GM18909 (cell line): ENCODE measurements at regions not wholly inside any gene's neighbourhood (a gene's known extent, or its start where the extent isn't known, plus 50 kb on each side); places are given as distances from the start of the nearest gene placed in this dataset.
"Not testable (repeated sequence)": the region's sequence is repeated elsewhere in the genome, so short reads cannot be mapped to it uniquely, and the experiment has no call there.

Experiments used
- ATAC-seq: cut with Tn5 transposase; IDR thresholded peaks from one replicate; pipeline ENCODE4 v1.9.1; 2021; ENCODE audit warnings: mild to moderate bottlenecking; ENCODE audit not compliant: unreplicated experiment, poor library complexity

- ATAC-seq = no peak
These were observed 1280.6 kb upstream of the NRXN1 start for GRCh38 chr2:52312486-52312885.

- ATAC-seq = no peak
These were observed 1279.9 kb upstream of the NRXN1 start for GRCh38 chr2:52311862-52312261.

- ATAC-seq = no peak
These were observed 1276.2 kb upstream of the NRXN1 start for GRCh38 chr2:52308156-52308555.

DNA sequence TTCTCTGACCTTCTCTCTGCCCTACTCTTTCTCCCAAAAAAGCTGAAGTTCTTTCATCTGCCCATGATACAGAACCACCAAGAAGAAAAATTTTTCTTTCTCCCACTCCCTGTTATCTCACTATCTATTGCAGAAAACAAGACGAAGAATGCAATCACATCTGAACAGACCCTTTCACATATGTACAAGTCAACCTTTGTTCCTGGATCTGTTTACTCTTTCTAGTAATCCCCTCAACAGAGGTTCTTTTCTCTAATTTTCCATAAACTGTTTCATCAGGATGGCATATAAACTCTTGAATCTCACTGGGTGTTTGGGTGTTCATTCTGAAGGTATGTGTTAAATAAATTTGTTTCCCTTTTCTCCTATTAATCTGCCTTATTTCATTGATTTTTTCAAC, 1262.7 kb upstream of the NRXN1 start:
- no peak for ATAC-seq

- ATAC-seq = no peak
These were observed 1260.9 kb upstream of the NRXN1 start for GRCh38 chr2:52292801-52293200.

- no peak for ATAC-seq
These were observed 1257.8 kb upstream of the NRXN1 start for GRCh38 chr2:52289741-52290140.

GRCh38 chr2:52288596-52288995, 1256.7 kb upstream of the NRXN1 start:
- no peak for ATAC-seq

DNA sequence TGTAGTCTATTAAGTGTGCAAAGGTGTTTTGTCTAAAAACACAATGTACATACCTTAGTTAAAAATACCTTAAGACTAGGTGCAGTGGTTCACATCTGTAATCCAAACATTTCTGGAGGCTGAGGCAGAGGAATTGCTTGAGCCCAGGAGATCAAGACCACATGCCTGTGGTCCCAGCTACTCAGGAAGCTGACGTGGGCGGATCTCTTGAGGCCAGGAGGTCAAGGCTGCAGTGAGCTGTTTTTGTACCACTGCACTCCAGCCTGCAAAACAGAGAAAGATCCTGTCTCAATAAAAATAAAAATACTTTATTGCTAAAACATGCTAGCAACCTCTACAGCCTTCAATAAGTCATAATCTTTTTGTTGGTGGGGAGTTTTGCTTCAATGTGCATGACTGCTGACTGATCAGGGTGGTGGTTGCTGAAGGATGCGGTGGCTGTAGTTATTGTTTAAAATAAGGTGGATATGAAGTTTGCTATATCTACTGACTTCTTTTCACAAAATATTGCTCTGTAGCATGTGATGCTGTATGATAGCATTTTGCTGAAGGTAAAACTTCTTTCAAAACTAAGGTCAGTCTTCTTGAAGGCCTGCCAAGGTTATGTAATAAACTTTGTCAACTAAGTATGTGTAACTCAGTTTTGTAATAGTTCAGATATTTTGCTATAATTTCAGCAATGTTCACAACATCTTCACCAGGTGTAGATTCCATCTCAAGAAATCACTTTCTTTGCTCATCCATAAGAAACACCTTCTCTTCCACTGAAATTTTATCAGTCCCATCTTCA, 1238.0 kb upstream of the NRXN1 start:
- no peak for ATAC-seq

GRCh38 chr2:52264911-52265310, 1233.0 kb upstream of the NRXN1 start:
- ATAC-seq = no peak

- no peak for ATAC-seq
These were observed 1232.6 kb upstream of the NRXN1 start for GRCh38 chr2:52264488-52264887.

DNA sequence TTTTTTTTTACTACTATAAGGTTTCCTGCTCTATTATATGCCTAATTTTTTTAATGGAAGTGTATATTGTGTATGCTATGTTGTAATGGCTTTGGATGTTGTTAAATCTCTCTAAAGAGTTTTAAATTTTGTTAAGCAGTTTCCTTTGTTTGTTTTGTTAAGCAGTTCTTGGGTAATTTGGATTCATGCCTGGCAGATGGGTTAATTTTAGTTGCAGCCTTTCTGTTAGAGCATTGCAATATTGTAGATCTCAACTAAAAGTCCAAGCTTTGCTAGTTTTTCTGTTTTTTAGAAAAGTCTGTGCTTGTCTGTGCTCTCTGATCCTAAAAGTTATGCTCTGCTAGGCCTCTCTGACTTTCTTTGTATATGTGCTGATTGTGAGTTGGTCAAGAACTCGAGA, 1229.0 kb upstream of the NRXN1 start:
- no peak for ATAC-seq

- ATAC-seq = not testable (repeated sequence)
These were observed 1227.0 kb upstream of the NRXN1 start for GRCh38 chr2:52258967-52259366.

GRCh38 chr2:52258038-52258437, 1226.1 kb upstream of the NRXN1 start:
- no peak for ATAC-seq

DNA sequence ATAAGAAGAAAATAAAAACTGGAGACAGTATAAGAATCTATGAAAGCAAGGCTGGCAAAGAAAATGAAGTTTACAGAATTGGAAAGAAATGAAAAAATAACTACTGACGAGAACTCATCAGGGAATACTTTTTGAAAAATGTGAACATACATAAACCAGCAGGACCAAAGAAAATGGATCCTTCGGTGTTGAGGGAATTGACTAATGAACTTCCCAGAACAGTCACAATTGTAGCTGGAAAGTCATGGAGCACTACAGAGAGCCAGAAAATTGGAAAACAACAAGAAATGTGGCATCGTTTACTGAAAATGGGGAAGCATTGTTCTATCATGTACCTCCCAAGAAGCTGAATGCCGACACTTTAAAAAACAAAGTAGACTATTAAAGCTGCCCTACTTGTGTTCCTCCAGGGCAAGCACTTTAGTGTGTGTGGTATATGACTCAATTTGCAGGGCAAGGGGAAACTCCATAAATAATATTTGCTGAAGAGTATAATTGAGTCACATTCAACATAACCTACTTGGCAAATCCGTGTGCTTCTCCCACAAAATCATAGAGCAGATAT, 1221.6 kb upstream of the NRXN1 start:
- ATAC-seq = no peak

GRCh38 chr2:52238782-52239181, 1206.8 kb upstream of the NRXN1 start:
- no peak for ATAC-seq

GRCh38 chr2:52222128-52222527, 1190.2 kb upstream of the NRXN1 start:
- ATAC-seq = no peak

GRCh38 chr2:52220393-52220792, 1188.5 kb upstream of the NRXN1 start:
- ATAC-seq = no peak

- ATAC-seq = no peak
These were observed 1178.7 kb upstream of the NRXN1 start for GRCh38 chr2:52210611-52211010.

GRCh38 chr2:52210161-52210560, 1178.2 kb upstream of the NRXN1 start:
- no peak for ATAC-seq

DNA sequence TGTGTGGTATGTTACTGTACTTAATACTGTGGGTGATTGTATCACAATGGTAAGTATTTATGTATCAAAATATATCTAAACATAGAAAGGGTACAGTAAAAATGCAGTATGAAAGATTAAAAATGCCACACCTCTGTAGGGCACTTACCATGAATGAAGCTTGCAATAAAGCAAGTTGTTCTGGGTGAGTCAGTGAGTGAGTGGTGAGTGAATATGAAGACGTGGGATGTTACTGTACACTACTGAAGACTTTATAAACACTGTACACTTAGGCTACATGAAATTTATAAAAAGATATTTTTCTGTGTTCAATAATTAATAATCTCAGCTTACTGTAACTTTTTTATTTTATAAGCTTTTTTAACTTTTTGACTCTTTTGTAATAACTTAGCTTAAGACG, 1162.4 kb upstream of the NRXN1 start:
- ATAC-seq = no peak

GRCh38 chr2:52193804-52194203, 1161.9 kb upstream of the NRXN1 start:
- ATAC-seq = no peak

- ATAC-seq = no peak
These were observed 1160.7 kb upstream of the NRXN1 start for GRCh38 chr2:52192656-52193055.
